Activated CD8-positive, alpha-beta memory T cell treated with anti-CD3 and anti-CD28 coated beads, Interleukin-2, amount 50 U/mL, for 1 hour (primary cell): ENCODE measurements at regions not wholly inside any gene's neighbourhood (a gene's known extent, or its start where the extent isn't known, plus 50 kb on each side); places are given as distances from the start of the nearest gene placed in this dataset.
"Not testable (repeated sequence)": the region's sequence is repeated elsewhere in the genome, so short reads cannot be mapped to it uniquely, and the experiment has no call there.

Experiments
- DNase-seq: peaks from one replicate; pipeline ENCODE4 v3.0.0-alpha.2; 2020; ENCODE audit errors: extremely low read depth

DNA sequence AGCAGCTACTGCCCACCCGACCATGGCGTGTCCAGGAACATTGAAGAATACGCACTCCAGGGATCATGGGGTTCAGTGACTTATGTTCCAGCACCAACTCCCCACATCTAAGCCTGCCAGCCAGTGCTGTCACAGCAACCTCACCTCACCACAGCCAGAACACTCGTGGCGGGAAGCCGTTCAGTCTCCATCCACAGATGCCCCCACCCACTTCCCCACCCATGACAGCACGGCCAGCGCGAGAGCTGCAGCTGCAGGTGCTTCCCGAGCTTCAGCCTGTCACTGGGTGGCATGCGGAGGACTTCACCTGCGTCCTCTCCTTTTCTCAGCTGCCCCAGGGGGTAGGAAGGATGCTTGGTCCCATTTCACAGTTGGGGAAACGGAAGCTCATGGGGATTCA, 50.3 kb downstream of the RBFOX3 start:
- no peak for DNase-seq

DNA sequence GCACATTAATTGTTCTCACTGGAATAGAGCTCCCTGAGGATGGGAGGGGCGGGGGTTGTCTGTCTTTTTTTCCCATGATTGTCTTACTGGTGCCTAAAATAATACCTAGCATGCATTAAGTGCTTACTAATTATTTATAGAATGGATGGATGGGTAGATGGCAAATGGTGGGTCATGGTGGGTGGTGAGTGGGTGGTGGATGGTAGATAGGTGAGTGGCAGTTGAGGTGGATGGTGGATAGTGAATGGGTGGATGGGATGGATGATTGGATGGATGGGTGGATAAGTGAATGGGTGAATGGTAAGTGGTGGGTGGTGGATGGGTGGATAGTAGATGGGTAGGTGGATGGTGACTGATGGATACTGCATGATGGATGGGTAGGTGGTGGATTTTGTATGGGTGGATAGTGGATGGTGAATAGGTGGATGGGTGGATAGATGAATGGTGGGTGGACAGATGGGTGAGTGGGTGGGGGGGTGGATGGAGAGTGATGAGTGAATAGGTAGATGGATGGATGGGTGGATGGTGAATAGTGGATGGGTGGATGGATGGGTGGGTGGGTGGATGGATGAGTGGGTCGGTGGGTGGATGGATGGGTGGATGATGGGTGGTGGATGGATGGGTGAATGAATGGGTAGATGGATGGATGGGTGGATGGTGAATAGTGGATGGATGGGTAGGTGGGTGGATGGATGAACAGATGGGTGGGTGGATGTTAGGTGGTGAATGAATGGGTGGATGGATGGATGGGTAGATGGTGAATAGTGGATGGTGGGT, 51.6 kb downstream of the RBFOX3 start:
- DNase-seq = no peak

DNA sequence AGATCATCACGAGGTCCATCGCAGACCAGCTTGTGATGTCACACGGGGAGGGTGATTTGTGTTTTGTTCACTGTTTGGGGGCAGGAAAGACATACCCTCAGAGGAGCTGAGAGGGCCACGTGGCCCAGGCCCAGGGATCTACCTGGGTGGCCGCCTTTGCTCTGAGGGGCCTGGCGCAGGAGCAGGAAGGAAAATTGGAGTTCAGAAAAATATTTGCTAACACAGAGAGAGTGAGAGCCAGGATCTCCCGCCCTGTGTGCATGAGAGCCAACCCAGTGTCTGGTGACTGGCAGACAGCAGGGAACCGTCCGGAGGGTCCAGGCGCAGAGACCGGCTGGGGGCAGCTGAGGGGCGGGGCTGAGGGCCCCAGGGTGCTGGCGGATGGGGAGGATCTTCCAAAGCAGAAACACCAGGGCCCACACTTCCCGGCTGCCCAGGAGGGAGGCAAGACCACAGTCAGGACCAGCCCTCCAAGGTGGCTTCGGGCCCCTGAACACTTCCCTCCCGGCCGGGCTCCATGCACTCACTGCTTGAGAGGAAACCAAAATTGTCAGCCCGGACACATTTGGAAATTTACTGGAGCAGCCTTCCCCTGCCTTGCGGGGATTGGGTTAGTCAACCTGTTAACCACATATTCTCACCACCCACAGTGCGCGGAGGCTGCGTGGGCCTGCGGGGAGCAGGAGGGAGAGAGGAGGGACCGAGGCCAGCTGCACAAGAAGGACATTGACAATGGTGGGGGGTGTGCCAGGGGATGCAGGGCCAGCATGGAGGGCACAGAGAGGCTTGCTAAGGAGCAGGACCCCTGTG, 52.6 kb downstream of the RBFOX3 start:
- no peak for DNase-seq

DNA sequence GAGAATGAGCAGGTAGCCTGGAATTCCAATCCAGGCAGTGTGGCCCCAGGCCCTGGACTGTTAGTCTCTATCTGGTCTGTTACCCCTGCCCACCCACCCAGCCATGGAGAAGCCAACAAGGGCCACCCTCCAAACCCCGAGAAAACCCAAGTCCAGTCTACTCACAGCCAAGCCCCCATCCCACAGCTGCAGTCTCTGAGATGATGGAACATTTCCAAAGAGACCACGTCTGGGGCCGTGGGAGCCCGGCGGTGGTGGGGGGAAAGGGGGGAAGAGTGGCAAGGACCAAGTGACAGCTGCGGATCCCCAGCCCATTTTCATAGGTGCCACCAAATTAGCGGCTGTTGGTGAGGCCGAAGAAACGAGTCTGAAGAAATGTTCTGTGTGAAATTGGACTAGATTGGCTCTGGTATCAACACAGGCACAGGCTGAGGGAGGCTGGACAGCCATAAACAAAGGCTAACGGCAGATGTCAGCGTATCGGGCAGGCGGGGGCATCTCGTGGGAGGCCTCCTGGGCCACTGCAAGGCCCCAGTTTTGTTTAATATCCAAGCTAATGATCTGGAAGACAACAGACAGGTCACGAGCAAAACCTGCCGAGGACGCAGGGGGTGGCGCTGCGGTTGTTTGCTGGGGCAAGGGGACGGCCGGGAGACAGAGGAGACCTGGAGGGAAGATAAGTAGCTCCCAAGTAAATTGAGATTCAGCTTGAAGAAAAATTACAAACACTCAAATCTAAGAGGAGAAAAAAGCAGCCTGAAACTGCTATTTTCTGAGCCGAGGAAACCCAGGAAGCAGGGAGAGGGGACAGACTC, 53.4 kb downstream of the RBFOX3 start:
- DNase-seq = no peak

DNA sequence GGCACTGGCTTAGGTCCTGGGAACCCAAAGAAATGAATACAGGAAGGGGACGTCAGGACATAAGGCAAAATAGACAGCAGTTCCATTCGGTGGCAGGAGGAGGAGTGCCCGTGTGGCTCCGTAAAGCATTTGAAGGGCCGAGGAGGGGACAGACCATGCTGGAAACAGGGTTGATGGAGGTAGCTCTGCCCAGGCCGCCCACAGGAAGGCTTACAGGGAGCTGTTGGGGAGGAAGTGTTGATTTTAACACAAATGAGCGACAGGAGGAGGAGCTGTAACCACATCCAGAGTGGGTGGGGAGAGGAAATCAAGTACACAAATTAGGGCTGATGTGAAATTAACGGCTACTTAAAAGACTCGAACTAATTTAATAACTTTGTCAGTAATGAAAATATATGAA, 54.6 kb downstream of the RBFOX3 start:
- DNase-seq = no peak

DNA sequence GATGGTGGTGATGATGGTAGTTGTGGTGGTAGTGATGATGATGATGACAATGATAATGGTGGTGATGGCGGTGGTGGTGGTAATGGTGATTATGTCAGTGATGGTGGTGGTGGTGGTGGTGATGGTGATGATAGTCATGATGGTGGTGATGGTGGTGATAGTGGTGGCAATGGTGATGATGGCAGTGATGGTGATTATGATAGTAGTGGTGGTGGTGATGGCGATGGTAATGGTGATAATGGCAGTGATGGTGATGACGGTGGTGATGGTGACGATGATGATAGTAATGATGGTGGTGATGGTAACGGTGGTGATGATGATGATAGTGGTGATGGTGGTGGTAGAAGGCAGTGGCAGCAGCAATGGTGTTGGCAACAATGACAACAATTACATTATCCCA, 55.3 kb downstream of the RBFOX3 start:
- DNase-seq = no peak

DNA sequence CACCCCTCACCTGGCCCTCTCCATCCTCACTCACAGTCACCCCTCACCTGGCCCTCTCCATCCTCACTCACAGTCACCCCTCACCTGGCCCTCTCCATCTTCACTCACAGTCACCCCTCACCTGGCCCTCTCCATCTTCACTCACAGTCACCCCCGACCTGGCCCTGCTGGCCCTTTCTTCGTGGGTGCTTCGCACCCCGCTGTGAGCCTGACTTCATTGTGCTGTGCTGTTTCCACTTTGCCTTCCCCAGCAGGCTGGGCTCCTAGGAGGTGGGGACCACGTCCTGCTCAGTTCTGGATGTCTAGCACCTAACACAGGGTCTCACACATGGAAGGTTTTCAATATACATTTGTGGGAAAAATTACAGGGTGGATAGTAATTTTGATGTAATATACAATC, 56.5 kb downstream of the RBFOX3 start:
- DNase-seq = not testable (repeated sequence)

DNA sequence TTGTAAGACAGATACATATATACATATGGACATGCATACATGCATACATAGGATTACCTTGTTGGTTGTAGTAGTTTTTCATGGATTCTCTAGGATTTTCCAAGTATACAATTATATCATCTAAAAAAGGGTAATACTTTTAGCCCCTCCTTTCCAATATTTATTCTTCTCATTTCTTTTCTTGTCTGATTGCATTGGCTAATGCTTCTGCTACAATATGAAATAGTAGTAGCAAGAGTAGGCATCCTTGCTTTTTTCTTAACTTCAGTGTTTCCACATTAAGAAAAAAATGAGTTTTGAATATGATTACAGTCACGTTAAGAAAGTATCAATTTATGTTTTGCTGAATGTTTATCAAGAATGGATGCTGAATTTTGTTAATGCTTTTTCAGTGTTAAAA, 58.0 kb downstream of the RBFOX3 start:
- DNase-seq = no peak

DNA sequence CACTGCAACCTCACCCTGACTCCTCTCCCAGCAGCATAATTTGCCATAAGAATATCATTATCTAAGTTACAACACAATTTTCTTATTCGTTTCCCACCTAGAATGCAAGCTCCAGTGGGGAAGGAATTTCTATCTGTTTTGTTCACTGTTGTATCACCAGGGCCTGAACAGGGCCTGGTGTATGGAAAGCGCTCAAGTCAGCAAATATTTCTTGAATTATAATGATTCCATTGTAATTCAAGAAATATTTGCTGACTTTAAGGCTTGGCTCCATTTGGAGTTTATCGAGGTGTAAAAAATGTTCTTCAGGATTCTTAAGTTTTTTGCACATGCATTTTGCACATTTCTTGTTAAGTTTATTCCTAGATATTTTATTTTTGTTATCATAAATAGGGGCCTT, 58.4 kb downstream of the RBFOX3 start:
- no peak for DNase-seq

DNA sequence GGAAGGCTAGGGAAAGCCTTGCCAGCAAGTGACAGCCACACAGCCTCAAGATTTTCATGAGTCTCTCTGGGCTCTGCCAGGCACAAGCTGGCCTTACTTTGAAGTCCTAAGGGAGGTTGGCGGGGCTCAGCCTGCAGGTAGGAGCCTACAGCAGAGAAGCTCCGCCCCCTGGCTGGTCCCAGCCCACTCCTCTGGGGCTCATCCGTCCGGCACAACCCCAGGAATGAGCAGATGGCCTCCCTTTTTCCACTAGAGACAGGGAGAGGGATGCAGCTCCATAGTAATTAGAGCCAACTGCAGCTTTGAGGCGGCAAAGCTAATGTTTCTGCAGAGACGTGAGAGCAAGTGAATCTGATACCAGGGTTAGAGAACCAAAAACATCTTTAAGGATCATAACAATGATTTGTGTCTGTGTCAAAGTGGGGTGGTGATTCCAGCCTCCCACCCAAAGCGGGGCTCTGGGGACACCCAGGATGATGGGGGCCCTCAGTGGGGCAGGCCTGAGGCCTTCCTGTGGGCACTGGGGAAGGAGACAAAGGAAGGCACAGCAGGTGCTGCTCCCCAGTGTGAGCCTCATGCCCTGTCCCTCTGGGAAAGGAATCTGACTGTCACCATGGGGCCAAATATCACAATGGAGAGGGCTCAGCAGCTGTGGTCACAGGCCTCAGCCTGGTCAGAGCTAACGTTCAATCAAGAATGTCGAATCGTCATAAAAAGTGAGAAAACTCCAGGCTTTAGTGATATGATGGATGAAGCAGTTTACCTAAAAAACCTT, 61.5 kb downstream of the RBFOX3 start:
- no peak for DNase-seq

DNA sequence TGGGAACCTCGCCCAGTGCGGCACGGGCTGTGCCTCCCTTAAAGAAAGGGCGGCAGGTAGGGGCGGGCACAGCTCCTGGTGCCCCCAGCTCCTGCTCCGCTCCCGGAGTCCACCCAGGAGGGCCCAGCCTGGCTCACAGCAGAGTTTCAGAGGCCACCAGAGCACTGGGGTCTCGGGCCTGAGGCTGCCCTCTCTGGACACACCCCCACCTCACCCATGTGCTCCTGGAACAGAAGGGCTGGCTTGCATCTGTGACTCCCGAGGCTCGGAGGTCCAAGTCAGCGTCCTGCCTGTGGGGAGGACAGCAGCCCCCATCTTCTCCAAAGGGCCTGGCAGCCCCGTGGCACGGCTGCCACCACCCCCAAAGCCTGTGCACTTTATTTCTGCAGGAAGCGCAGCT, 62.7 kb downstream of the RBFOX3 start:
- DNase-seq = no peak

DNA sequence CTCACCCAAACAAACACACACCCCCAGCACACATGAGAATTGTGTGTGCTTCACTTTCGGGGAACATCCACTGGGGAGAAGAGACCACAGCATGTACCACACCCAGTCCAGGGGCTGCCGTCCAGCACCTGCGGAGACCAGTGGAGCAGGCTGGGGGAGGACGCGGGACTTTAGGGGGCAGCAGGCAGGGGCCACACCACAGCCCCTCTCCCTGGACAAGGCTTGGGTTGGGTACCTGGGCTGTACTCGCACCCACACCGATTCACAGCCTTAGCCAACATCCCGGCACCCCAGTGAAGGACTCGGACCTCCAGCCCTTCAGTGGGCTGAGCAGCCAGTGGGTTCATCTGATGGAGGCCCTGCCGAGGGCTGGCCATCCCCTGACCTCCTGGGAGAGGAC, 63.3 kb downstream of the RBFOX3 start:
- no peak for DNase-seq

DNA sequence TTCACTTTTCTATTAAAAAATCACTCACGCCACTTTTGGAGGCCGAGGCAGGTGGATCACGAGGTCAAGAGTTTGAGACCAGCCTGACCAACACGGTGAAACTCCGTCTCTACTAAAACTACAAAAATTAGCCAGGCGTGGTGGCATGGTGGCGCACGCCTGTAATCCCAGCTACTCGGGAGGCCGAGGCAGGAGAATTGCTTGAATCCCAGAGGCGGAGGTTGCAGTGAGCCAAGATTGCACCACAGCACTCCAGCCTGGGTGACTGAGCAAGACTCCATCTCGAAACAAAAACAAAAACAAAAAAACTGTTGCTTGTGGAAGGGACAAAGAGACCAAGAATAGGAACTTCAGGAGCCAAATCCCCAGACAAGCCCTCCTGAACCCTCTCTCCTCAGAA, 63.7 kb downstream of the RBFOX3 start:
- not testable (repeated sequence) for DNase-seq

DNA sequence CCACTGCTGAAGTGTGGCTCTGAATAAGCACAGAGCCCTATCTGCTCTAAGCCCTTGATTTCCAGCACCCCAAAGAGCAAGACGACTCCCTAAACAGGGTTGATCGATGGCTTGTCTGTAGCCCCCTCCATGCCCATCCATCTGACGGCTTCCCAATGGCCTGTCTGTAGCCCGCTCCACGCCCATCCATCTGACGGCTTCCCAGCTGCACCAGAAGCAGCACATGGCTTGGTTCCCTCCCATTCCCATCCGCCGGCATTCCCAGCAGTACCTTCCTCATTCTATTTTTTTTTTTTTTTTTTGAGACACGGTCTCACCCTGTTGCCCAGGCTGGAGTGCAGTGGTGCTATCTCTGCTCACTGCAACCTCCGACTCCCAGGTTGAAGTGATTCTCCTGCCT, 64.5 kb downstream of the RBFOX3 start:
- DNase-seq = no peak

DNA sequence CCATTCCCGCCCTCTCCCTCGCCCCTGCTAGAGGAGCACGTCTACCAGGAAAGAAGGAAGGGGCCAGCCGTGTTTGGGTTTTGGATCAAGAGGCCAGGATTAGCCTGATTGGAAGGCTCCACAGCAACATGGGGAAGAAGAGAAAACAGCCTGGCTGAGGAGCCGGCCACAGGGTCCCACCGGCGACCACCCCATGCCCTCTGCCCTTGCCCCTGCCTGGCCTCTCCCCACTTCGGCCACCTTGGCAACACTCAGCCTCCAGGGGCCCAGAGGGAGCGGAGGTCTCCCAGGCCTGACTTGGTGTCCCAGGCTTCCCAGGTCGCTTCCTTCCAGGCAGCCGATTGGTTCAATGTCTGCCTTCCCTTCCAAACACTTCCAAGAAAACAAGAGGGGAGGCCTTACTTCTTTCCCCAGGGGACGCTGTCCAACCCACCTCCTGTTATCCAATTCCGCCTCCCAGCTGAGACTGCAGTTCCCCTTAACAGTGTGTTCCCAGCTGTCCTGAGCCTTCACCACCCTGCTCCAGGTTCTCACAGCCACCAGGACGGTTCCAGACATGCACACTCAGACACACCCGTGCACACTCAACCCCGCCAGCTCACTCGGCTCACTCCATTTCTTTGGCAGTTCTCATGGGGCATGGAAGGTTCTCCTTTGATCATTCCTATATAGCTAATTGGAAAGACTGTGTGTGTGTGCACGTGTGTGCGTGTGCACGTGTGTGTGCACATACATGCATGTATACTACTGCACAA, 65.4 kb downstream of the RBFOX3 start:
- no peak for DNase-seq

DNA sequence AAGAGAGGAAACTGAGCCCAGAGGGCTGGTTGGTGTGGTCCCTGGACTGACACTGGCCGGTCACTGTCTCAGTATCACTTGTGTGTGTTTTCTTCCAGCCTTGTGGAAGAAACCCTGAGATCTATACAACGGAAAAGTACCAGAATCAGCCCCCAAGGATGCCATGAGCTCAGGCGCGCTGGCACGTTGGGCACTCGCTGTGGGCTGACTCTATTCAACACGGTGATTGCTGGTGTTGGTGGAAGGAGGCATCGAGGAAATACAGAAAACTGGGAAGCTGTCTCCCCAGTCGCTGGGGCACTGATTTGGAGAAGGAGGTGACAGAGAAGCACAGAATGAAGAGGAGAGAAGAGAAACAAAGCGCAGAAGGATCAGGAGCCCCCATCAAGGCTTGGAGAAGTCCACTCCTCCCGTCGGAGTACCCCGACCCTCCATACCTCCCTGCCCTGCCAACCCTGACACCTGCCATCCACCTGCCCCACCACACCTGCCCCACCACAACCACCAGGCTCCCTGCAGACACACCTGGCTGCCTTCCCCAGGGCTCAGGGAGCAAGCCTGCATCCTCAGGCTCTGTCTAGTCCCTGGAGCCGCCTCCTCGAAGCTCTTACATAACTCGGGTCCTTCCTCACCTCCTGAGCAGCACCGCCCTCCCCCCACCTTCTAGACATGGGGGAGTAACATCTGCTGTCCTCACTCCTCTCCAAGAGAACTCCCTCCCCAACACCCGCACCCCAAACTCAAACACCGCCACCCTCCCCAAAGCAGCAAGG, 66.5 kb downstream of the RBFOX3 start:
- DNase-seq = no peak

DNA sequence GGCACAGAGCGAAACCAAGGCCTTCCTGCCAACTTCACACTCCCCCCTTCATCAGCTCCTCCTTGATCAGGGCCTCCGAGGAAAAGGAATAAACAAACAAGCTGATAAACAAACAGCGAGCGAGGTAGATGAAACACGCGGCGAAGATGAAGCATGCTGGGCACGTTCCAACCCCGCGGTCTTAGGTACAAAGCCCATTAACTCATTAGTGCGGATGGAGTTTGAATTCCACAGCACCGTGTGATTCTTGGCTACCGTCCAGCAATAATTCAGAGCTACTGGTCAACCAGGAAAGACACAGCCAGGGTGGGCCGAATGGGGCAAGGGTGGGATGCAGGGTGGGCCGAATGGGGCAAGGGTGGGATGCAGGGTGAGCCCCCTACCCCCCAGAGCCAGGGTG, 67.3 kb downstream of the RBFOX3 start:
- DNase-seq = no peak

DNA sequence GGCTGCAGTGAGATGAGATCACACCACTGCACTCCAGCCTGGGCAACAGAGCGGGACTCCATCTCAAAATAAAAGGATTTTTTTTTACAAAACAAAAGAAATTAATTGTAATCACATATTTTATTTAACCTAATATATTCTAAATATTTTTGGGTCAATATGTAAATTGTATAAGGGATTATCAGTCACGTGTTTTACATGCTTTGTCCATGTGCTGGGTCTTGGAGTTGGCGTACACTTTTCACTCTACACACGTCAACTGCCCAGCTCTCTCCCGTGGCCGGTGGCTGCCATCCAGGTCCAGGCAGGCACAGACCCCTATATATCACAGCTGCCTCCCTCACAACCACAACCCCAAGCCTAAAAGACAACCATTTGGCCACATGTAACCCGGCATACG, 68.1 kb downstream of the RBFOX3 start:
- no peak for DNase-seq

DNA sequence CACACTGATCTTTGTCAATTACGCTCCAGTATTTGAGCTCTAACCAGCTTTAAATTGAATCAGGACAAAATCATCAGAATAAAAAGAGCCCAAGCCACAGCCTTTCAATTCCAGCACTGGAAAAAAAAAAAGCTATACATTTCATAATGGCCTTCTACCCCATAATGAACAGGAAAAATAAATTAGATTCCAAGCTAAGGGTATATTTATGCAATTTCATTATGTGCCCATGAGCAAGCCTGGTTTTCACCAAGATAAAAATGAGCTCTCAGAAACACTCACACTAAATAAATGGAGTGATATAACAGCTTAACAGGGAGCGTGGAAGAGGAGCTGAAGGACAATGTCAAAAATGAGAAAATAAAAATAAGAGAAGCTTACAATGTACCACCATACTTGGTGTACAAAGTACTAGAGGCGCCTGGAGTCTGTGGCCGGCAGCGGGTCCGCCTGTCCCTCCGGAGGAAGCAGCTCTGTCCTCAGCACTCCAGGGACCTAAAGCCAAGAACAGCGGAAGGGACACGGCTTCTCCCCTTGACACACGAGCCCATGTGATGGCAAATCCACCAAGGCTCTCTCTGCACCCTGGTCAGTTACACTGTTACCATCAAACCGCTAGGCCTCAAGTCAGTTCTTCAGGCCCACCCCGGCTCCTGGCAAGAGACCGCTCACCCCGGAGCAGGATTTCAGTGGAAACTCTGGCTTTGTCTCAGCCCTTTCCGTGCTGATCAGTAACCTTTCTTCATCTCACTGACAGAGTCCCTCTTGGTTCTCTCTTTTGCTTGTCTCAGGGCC, 69.6 kb downstream of the RBFOX3 start:
- DNase-seq = no peak
